ENCODE measurements at regions not wholly inside any gene's neighbourhood (a gene's known extent, or its start where the extent isn't known, plus 50 kb on each side); places are given as distances from the start of the nearest gene placed in this dataset.

DNA sequence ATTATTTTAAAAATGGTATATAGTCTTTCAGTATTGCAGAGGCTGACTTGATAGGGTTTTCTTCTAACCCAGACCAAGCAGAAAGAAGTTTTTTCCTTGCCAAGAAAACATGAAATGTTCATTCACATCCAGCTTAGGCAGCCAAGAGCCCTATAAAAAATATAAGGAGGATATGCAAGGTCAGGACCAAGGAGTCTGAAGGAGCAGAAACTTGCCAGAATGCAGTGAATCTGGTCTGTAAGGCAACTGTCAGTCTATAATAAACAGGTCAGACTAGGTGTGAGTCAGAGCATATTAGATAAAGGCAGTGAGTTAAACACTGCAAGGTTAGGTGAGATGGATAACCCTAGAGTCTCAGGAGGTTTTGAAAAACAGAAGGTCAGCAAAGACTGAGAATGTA, 645.5 kb downstream of the C12orf50 start:
- Histone ChIP-seq H3K9me3 (no peaks in the 10 kb centered on the region), H3K27ac (no peak overlapping the region), H3K4me1 (replicated peaks) (no peaks in the 10 kb centered on the region), H3K36me3 (no peaks in the 10 kb centered on the region), H3K4me3 (no peak overlapping the region), H3K27me3 (replicated peaks; ENCODE audit: insufficient read depth) (no peaks in the 10 kb centered on the region)
- TF ChIP-seq POLR2A (IDR thresholded peaks at IDR 0.05) (no peak), POLR2AphosphoS5 (IDR thresholded peaks at IDR 0.05) (no peak)
- TF ChIP-seq, protein P1, sequence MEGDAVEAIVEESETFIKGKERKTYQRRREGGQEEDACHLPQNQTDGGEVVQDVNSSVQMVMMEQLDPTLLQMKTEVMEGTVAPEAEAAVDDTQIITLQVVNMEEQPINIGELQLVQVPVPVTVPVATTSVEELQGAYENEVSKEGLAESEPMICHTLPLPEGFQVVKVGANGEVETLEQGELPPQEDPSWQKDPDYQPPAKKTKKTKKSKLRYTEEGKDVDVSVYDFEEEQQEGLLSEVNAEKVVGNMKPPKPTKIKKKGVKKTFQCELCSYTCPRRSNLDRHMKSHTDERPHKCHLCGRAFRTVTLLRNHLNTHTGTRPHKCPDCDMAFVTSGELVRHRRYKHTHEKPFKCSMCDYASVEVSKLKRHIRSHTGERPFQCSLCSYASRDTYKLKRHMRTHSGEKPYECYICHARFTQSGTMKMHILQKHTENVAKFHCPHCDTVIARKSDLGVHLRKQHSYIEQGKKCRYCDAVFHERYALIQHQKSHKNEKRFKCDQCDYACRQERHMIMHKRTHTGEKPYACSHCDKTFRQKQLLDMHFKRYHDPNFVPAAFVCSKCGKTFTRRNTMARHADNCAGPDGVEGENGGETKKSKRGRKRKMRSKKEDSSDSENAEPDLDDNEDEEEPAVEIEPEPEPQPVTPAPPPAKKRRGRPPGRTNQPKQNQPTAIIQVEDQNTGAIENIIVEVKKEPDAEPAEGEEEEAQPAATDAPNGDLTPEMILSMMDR (IDR thresholded peaks at IDR 0.05), result no peak
- DNase-seq (ENCODE audit: low spot score), result no peak
- intact Hi-C loops (cut with DNase I), result no loop called here

DNA sequence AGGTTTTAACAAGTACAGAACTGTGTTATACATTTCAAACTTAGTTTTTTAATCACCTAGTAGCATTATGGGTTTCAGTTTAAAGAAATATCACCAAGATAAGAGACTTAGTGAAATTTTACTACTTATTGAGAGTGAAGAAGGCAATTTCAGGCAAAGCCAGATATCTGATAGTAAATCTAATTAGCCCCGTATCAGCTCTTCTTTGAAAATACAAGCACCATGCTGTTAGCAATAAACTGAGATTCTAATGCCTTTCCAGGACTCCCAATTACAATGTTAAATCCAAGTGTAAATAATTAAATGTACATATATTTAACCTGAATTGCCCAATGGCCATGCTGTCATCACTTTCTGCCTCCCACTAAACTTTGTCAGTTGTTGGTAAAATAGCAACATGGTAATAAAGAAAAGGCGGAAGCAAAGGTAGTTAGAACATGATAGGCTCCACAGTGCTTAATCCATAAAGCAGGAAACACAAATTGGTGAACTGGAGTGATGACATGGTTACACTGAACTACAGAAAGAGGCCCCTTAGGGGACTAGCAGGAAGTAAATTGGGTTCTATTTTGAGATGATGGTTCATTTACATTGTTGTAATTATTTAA, 646.1 kb downstream of the C12orf50 start:
- Histone ChIP-seq H3K36me3 (no peaks in the 10 kb centered on the region), H3K9me3 (no peaks in the 10 kb centered on the region), H3K4me1 (replicated peaks) (no peaks in the 10 kb centered on the region), H3K4me3 (no peak overlapping the region), H3K27ac (no peak overlapping the region), H3K27me3 (replicated peaks; ENCODE audit: insufficient read depth) (no peaks in the 10 kb centered on the region)
- DNase-seq (ENCODE audit: low spot score), result no peak
- 66% methylated on average over 2 of the region's 2 CpGs for WGBS
- TF ChIP-seq, protein P1 (IDR thresholded peaks at IDR 0.05), result no peak
- TF ChIP-seq POLR2AphosphoS5 (IDR thresholded peaks at IDR 0.05) (no peak), POLR2A (IDR thresholded peaks at IDR 0.05) (no peak)
- intact Hi-C loops (cut with DNase I), result no loop called here

DNA sequence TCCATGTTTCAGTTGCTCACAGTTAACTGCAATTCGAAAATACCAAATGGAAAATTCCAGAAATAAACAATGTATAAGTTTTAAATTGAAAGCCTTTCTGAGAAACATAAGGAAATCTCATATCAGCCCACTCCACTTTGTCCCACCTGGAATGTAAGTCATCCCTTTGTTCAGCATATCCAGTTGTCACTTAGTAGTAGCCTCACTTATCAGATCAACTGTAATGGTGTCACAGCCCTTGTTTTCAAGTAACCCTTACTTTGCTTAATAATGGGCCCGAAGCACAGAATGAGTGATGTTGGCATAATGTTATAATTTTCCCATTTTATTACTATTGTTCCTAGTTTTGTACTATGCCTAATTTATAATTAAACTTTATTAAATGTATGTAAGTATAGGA, 646.8 kb downstream of the C12orf50 start:
- no peaks in the 10 kb centered on the region for H3K27me3 ChIP-seq (replicated peaks; ENCODE audit: insufficient read depth)
- DNase-seq (ENCODE audit: low spot score), result no peak
- no peak for TF ChIP-seq POLR2A (IDR thresholded peaks at IDR 0.05)
- TF ChIP-seq, protein P1 (IDR thresholded peaks at IDR 0.05), result no peak
- TF ChIP-seq POLR2AphosphoS5 (IDR thresholded peaks at IDR 0.05), result no peak
- H3K27ac ChIP-seq, result no peak overlapping the region
- no peaks in the 10 kb centered on the region for H3K4me1 ChIP-seq (replicated peaks)
- H3K9me3 ChIP-seq, result no peaks in the 10 kb centered on the region
- 94% methylated on average over 2 of the region's 2 CpGs for WGBS
- H3K4me3 ChIP-seq, result no peak overlapping the region
- intact Hi-C loops (cut with DNase I), result no loop called here
- H3K36me3 ChIP-seq, result no peaks in the 10 kb centered on the region

DNA sequence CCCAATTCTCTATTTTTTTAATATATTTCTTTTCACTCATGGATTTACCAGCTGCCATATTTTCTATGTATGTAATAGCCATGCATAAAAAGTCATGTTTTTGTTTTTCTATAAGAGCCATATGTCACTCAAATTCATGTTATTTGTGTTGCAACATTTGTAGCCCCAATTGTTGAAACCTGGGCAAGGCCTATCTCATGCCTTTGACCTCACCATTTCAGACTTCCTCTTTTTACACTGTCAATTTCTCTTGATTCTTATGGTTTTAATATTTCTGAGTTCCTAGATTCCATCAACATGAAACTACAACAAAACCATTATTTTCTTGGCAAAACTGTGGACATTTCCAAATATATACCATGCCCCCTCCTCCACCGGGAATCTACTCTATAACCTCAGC, 647.5 kb downstream of the C12orf50 start:
- H3K27me3 ChIP-seq (replicated peaks; ENCODE audit: insufficient read depth), result no peaks in the 10 kb centered on the region
- intact Hi-C loops (cut with DNase I), result no loop called here
- WGBS, result 88% methylated on average over 1 of the region's 1 CpG
- DNase-seq (ENCODE audit: low spot score), result no peak
- H3K4me1 ChIP-seq (replicated peaks), result no peaks in the 10 kb centered on the region
- no peaks in the 10 kb centered on the region for H3K36me3 ChIP-seq
- H3K4me3 ChIP-seq, result no peak overlapping the region
- TF ChIP-seq, protein P1 (IDR thresholded peaks at IDR 0.05), result no peak
- TF ChIP-seq POLR2AphosphoS5 (IDR thresholded peaks at IDR 0.05) (no peak), POLR2A (IDR thresholded peaks at IDR 0.05) (no peak)
- no peak overlapping the region for H3K27ac ChIP-seq
- no peaks in the 10 kb centered on the region for H3K9me3 ChIP-seq

DNA sequence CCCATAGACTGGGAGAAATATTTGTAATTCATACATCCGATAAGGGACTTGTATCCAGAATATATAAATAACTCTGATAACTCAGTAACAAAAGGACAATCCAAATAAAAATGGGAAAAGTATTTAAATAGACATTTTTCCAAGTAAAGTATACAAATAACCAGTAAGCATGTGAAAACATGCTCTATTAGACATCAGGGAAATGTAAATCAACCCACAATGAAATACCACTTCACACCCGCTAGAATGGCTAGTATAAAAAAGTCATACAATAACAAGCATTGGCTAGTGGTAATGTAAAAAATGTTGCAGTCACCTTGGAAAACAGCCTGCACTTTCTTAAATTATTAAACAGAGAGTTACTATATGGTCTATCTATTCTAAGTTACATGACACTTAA, 650.7 kb downstream of the C12orf50 start:
- 32% methylated on average over 2 of the region's 2 CpGs for WGBS

More for the DNA sequence above, 650.7 kb downstream of the C12orf50 start:
- H3K27ac ChIP-seq, result no peak overlapping the region
- H3K27me3 ChIP-seq (replicated peaks; ENCODE audit: insufficient read depth), result no peaks in the 10 kb centered on the region
- H3K4me1 ChIP-seq (replicated peaks), result no peaks in the 10 kb centered on the region
- H3K9me3 ChIP-seq, result no peaks in the 10 kb centered on the region
- H3K4me3 ChIP-seq, result no peak overlapping the region
- no peak for TF ChIP-seq POLR2A (IDR thresholded peaks at IDR 0.05)
- no peak for TF ChIP-seq POLR2AphosphoS5 (IDR thresholded peaks at IDR 0.05)
- TF ChIP-seq, protein P1 (IDR thresholded peaks at IDR 0.05), result no peak
- DNase-seq (ENCODE audit: low spot score), result no peak
- no peaks in the 10 kb centered on the region for H3K36me3 ChIP-seq
- intact Hi-C loops (cut with DNase I), result no loop called here

Data from prostate gland (tissue), 2 donors.